Activated CD8-positive, alpha-beta memory T cell treated with anti-CD3 and anti-CD28 coated beads for 36 hours (primary cell): ENCODE measurements at regions not wholly inside any gene's neighbourhood (a gene's known extent, or its start where the extent isn't known, plus 50 kb on each side); places are given as distances from the start of the nearest gene placed in this dataset.

ENCODE experiments used
- CTCF ChIA-PET: fragments of 350-600 bp; sonication (Branson Sonifier 250); formaldehyde crosslinking; loops from one replicate; lab custom pipeline; 2021; ENCODE audit warnings: antibody characterized with exemption; lab: Charles Lee
- POLR2A ChIA-PET: fragments of 350-600 bp; sonication (Branson Sonifier 250); formaldehyde crosslinking; loops from one replicate; lab custom pipeline; 2021; ENCODE audit warnings: antibody characterized with exemption; lab: Charles Lee

DNA sequence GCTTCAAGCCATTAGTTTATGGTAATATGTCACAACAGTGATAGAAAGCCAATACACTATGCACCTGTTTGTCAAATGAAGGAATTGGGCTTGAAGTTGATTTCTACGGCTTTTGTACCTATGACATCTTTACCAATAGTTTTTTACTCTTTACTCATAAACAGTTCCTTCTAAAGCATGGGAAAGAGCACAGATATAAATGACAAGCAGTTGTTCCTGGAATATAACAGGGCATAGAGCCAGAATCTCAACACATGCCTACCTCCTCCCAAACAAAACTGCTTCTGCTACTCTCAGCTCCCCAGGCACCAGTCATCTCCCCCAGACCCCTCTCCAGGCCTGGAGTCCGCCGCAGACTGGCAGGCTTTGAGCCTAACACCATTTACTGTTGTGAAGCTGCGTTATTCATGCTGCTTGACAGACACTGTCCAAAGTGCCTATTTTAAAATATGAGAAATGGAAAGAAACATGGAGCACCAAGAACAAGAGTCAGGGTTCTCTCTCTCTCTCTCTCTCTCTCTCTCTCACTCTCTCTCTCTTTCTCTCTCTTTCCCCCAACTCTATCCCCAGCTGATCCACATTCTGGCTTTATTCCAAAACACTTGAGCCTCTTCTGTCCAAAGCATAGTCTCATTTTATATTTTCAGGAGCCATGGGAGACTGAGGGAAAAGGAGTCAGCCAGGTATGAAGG, 111.6 kb downstream of the ADRB2 start:
- ChIA-PET CTCF (interaction anchor here (0.5 kb wide), 1 partner anchor 173 kb away, joined by 3 read pairs; no protein-coding TSS in a partner anchor), POLR2A (no interaction called here)

DNA sequence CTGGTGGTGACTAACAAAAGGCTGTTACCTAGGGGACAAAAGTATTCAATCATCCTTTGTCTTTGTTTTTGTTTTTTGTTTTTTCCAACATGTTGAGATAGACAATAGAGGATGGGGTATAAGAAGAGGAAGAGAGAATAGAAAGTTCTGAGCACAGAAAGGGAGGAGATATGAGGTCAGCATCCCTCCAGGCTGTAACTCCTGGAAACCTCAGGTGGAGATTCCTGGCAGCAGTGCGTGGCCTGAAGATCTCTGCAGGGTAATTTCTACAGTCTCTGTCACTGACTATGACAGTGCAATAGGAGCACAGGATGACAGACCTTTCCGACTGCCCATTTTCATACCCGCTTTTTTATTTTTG, 112.1 kb downstream of the ADRB2 start:
- POLR2A ChIA-PET, result no interaction called here
- CTCF ChIA-PET, result no interaction called here

DNA sequence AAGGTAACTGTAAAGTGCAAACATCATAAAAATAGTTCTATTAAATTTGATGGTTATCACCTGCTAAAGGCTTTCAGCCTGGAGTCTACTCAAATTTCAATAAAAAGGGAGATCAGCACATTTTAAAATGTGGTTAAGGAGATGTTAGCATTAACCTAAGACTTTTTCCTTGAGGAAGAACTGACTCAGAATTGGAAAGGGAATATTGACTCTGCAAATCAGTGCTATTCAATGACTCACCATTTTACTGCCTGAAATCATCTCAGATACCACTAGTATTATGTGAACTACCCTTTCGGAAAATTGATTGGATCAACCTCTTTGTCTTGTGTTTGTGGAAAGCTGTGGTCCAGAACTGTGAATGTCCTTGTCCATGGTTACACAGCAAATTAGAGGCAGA, 113.3 kb downstream of the ADRB2 start:
- POLR2A ChIA-PET, result no interaction called here
- CTCF ChIA-PET, result interaction anchor here (0.8 kb wide), 1 partner anchor 206 kb away, joined by 3 read pairs; no protein-coding TSS in a partner anchor

GRCh38 chr5:148941810-148942209, 115.4 kb downstream of the ADRB2 start:
- CTCF ChIA-PET, result no interaction called here
- POLR2A ChIA-PET, result no interaction called here

DNA sequence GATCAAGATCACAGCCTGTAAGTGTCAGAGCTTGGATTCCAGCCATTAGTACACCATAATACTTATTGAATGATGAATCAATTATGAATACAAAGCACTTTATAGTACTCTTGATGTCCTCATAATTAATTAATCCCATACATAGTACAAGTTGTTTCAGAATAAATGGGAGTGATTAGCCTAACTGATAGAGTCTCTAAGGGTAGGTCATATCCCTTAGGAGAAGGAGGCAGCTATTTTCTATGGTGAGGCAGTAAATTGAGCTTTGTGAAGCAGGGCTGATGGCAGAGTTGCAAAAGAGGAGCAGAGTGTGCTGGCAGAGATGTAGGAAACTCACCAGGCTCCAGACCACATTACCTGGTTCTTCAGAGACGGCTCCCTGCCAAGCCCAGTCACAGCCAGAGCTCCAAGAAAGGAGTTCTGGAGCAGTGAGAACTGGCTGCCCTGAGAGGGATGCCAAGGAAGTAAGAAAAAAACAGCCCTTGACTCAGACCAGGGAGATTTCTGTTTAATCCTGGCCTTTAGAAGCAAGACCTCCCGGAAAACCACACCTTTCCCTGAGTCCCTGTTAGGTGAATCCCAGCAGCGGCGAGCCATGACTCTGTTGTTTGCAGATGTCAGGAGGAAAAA, 112.9 kb downstream of the SH3TC2 start:
- ChIA-PET CTCF (no interaction called here), POLR2A (no interaction called here)

DNA sequence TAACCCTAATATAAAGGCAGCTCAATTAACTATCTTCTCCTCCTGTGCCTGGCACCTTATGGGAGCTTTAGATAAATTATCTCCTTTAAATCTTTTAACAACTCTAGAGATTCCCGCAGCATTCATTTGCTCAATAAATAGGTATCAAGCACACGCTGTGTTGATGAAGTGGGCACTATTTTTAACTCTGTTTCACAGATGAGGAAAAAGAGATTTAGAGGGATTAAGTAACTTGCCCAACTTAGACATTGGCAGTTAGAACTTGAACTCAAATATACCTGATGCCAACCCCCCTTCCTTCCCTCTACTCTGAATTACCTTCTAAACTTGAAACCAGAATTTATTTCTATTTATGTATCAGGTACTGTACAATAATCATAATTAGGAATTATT, 112.4 kb downstream of the SH3TC2 start:
- POLR2A ChIA-PET, result no interaction called here
- CTCF ChIA-PET, result no interaction called here

GRCh38 chr5:148950892-148951291, 112.0 kb downstream of the SH3TC2 start:
- ChIA-PET POLR2A (no interaction called here), CTCF (no interaction called here)

DNA sequence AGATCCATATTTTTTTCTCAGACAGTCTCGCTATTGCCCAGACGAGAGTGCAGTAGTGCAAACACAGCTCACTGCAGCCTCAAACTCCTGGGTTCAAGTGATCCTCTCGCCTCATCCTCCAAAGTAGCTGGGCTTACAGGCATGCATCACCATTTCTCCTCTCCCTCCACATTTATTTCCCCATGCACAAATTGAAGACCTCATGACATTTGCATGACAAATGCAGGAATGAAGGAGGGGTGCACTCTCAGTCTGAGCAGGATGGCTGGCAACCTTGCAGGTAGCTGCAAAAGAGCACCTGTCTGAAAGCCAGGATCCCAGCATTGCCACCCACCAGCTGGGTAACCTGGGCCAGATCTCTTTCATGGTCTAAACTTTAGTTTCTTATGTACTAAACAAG, 111.2 kb downstream of the SH3TC2 start:
- ChIA-PET CTCF (no interaction called here), POLR2A (no interaction called here)

- CTCF ChIA-PET, result no interaction called here
- POLR2A ChIA-PET, result no interaction called here
Measured at GRCh38 chr5:148952097-148952867, 110.6 kb downstream of the SH3TC2 start.

- CTCF ChIA-PET, result interaction anchor here (1.1 kb wide), 1 partner anchor 219 kb away, joined by 3 read pairs; no protein-coding TSS in a partner anchor
- POLR2A ChIA-PET, result no interaction called here
Measured at GRCh38 chr5:148953711-148954110, 109.2 kb downstream of the SH3TC2 start.
